OCI-LY1 (cell line): ENCODE measurements at regions not wholly inside any gene's neighbourhood (a gene's known extent, or its start where the extent isn't known, plus 50 kb on each side); places are given as distances from the start of the nearest gene placed in this dataset.
"Not testable (repeated sequence)": the region's sequence is repeated elsewhere in the genome, so short reads cannot be mapped to it uniquely, and the experiment has no call there.

Experiments
- H2AFZ ChIP-seq: fragments of 200-600 bp; sonication (generic), shearing (Covaris generic); 2 replicates; pipeline ENCODE4 v1.6.0; 2014; ENCODE audit warnings: antibody characterized with exemption, mild to moderate bottlenecking, low read length
- H3F3A ChIP-seq: fragments of 200-600 bp; sonication (generic), shearing (Covaris generic); 2 replicates; pipeline ENCODE4 v1.6.0; 2014; ENCODE audit warnings: mild to moderate bottlenecking, antibody characterized with exemption, low read length, moderate library complexity; ENCODE audit not compliant: insufficient read depth
- H3K27ac ChIP-seq: fragments of 200-600 bp; sonication (generic); 2 replicates; pipeline ENCODE4 v1.5.1; 2014; ENCODE audit warnings: low read length, mixed run types, mild to moderate bottlenecking, low read depth; ENCODE audit not compliant: poor library complexity, severe bottlenecking
- H3K27me3 ChIP-seq: fragments of 200-600 bp; sonication (generic); 2 replicates; pipeline ENCODE4 v1.6.0; 2014; ENCODE audit warnings: antibody characterized with exemption, mild to moderate bottlenecking, low read length, moderate library complexity; ENCODE audit not compliant: insufficient read depth
- H3K36me3 ChIP-seq: fragments of 200-600 bp; sonication (generic); 2 replicates; pipeline ENCODE4 v1.6.1; 2014; ENCODE audit warnings: mild to moderate bottlenecking, antibody characterized with exemption, low read length, moderate library complexity, mixed read lengths; ENCODE audit not compliant: insufficient read depth
- H3K4me1 ChIP-seq: fragments of 200-600 bp; sonication (generic); 2 replicates; pipeline ENCODE4 v1.5.1; 2014; ENCODE audit warnings: mild to moderate bottlenecking, low read length, moderate library complexity; ENCODE audit not compliant: insufficient read depth, severe bottlenecking
- H3K4me2 ChIP-seq: fragments of 200-600 bp; sonication (generic), shearing (Covaris generic); 2 replicates; pipeline ENCODE4 v1.6.1; 2014; ENCODE audit warnings: low read length
- H3K4me3 ChIP-seq: fragments of 200-600 bp; sonication (generic); 2 replicates; pipeline ENCODE4 v1.5.1; 2014; ENCODE audit warnings: low read length, low read depth, mild to moderate bottlenecking, mixed read lengths; ENCODE audit not compliant: poor library complexity, severe bottlenecking
- H3K79me2 ChIP-seq: fragments of 200-600 bp; shearing (Covaris generic); 2 replicates; pipeline ENCODE4 v1.6.1; 2016; ENCODE audit warnings: mixed run types, low read length, mixed read lengths; ENCODE audit not compliant: insufficient read depth
- H3K9ac ChIP-seq: fragments of 200-600 bp; sonication (generic), shearing (Covaris generic); 2 replicates; pipeline ENCODE4 v1.6.1; 2014; ENCODE audit warnings: mild to moderate bottlenecking, low read length, mixed read lengths
- H3K9me2 ChIP-seq: fragments of 200-600 bp; sonication (generic), shearing (Covaris generic); 2 replicates; pipeline ENCODE4 v1.6.1; 2014; ENCODE audit warnings: low read depth, mild to moderate bottlenecking, low read length, mixed read lengths
- H3K9me3 ChIP-seq: fragments of 200-600 bp; shearing (Covaris generic); 2 replicates; pipeline ENCODE4 v1.6.1; 2014; ENCODE audit warnings: low read length, mixed read lengths
- H4K20me1 ChIP-seq: fragments of 200-600 bp; sonication (generic), shearing (Covaris generic); 2 replicates; pipeline ENCODE4 v1.6.0; 2016; ENCODE audit warnings: mild to moderate bottlenecking, low read length; ENCODE audit not compliant: insufficient read depth
- EZH2 ChIP-seq: fragments of 200-600 bp; sonication (generic), shearing (Covaris generic); IDR thresholded peaks from 2 replicates; pipeline ENCODE4 v1.8.0; 2017; ENCODE audit warnings: borderline replicate concordance, mixed run types, mild to moderate bottlenecking, antibody characterized with exemption, low read length, moderate library complexity, mixed read lengths
- TF ChIP-seq, protein P1 (sequence below): fragments of 200-600 bp; sonication (generic), shearing (Covaris generic); IDR thresholded peaks from 2 replicates; pipeline ENCODE4 v1.5.1; 2017; ENCODE audit warnings: mild to moderate bottlenecking, antibody characterized with exemption, low read length, moderate library complexity, mixed read lengths

DNA sequence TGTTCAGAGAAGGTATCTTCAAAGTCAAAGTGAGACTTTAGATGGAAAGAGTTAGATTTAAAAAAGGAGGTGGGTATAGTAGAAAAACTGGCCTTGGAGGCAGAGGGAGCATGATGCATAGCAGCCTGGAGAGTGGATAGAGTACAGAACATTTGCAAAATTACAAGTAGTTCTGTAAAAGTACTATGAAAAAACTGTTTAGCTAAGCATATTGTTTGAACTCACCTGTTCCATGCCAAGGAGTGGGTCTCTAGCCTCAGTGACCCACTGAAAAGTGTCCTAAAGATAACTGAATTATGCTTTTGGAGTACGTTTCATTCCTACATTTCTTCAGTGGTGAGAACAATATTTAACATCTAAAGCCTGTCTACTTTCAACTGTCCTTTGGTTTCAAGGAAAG lies 218.9 kb downstream of the NAP1L3 start:
- TF ChIP-seq, protein P1, sequence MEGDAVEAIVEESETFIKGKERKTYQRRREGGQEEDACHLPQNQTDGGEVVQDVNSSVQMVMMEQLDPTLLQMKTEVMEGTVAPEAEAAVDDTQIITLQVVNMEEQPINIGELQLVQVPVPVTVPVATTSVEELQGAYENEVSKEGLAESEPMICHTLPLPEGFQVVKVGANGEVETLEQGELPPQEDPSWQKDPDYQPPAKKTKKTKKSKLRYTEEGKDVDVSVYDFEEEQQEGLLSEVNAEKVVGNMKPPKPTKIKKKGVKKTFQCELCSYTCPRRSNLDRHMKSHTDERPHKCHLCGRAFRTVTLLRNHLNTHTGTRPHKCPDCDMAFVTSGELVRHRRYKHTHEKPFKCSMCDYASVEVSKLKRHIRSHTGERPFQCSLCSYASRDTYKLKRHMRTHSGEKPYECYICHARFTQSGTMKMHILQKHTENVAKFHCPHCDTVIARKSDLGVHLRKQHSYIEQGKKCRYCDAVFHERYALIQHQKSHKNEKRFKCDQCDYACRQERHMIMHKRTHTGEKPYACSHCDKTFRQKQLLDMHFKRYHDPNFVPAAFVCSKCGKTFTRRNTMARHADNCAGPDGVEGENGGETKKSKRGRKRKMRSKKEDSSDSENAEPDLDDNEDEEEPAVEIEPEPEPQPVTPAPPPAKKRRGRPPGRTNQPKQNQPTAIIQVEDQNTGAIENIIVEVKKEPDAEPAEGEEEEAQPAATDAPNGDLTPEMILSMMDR: no peak
- no peak for TF ChIP-seq EZH2
- no peaks in the 10 kb centered on the region for H3K9me2 ChIP-seq
- no peak overlapping the region for H3K4me3 ChIP-seq
- no peaks in the 10 kb centered on the region for H3K9me3 ChIP-seq
- H3K9ac ChIP-seq: no peak overlapping the region
- no peaks in the 10 kb centered on the region for H3K79me2 ChIP-seq
- no peak overlapping the region for H3K4me2 ChIP-seq
- no peaks in the 10 kb centered on the region for H3K36me3 ChIP-seq
- H4K20me1 ChIP-seq: no peaks in the 10 kb centered on the region
- no peaks in the 10 kb centered on the region for H3K4me1 ChIP-seq
- no peak overlapping the region for H2AFZ ChIP-seq
- no peaks in the 10 kb centered on the region for H3F3A ChIP-seq
- no peak overlapping the region for H3K27ac ChIP-seq
- H3K27me3 ChIP-seq: no peaks in the 10 kb centered on the region

DNA sequence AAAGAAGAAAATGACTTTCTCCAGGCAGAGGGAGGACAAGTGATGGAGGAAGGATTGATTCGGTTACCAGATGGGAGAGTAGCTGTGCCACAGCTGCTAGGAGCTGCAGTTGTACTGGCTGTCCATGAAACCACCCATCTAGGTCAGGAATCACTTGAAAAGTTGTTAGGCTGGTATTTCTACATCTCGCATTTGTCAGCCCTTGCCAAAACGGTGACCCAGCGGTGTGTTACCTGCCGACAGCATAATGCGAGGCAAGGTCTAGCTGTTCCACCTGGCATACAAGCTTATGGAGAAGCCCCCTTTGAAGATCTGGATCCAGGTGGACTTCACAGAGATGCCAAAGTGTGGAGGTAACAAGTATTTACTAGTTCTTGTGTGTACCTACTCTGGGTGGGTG lies 238.7 kb downstream of the NAP1L3 start:
- not testable (repeated sequence) for H3K9ac ChIP-seq, H3K4me1 ChIP-seq, H3K27me3 ChIP-seq, H3F3A ChIP-seq, H3K79me2 ChIP-seq, H2AFZ ChIP-seq, H3K4me3 ChIP-seq, H3K36me3 ChIP-seq, H4K20me1 ChIP-seq, H3K9me2 ChIP-seq, H3K4me2 ChIP-seq, H3K9me3 ChIP-seq, H3K27ac ChIP-seq

DNA sequence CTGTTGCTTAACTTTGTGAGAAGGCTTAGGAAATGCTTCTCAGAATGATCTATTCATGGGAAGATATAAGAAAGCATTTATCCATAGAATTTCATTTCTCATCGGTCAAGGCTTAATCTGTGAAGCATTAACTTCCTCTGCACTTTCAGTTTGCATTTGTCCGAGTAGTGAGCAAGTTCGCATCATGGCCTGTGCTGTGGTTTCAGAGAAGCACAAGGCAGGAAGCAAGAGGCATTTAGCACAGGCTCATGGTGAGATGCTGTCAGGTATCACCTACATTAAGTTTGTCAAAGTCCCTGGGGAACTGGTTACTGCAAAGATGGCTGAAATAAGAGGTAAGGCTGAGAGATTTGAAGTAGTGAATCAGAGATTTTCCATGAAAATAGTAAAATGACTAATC lies 244.9 kb downstream of the NAP1L3 start:
- no peaks in the 10 kb centered on the region for H3K79me2 ChIP-seq
- no peaks in the 10 kb centered on the region for H3K36me3 ChIP-seq
- H3K27ac ChIP-seq: no peak overlapping the region
- no peak for TF ChIP-seq EZH2
- TF ChIP-seq, protein P1: no peak
- no peaks in the 10 kb centered on the region for H4K20me1 ChIP-seq
- H3K9ac ChIP-seq: no peak overlapping the region
- no peak overlapping the region for H3K4me3 ChIP-seq
- H3F3A ChIP-seq: no peaks in the 10 kb centered on the region
- H3K9me2 ChIP-seq: no peaks in the 10 kb centered on the region
- H2AFZ ChIP-seq: no peak overlapping the region
- H3K9me3 ChIP-seq: no peaks in the 10 kb centered on the region
- H3K27me3 ChIP-seq: no peaks in the 10 kb centered on the region
- no peak overlapping the region for H3K4me2 ChIP-seq
- H3K4me1 ChIP-seq: no peaks in the 10 kb centered on the region

DNA sequence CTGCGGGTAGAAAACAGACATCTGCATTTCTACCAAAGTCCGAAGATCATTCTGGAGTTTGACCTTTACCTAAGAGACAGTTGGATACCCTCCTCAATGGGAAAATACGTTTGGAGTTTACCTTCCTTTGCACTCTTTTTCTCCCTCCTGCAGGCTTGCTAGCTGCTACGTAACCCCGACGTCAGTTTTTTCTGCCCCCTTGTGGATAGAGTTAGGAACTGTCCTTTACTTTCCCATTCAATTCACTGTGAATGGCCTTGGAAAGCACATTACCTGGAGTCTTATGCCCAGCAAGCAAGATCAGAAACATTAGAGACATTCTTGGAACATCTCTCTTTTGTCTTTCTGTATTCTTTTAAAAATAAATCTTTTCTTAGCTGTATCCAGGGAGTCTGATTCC lies 250.7 kb downstream of the NAP1L3 start:
- Histone ChIP-seq H3K4me3 (no peak overlapping the region), H3K79me2 (no peaks in the 10 kb centered on the region), H3K36me3 (no peaks in the 10 kb centered on the region), H3F3A (no peaks in the 10 kb centered on the region), H3K9me3 (no peaks in the 10 kb centered on the region), H4K20me1 (no peaks in the 10 kb centered on the region), H3K4me2 (no peak overlapping the region), H3K27ac (no peak overlapping the region), H3K9me2 (no peaks in the 10 kb centered on the region), H3K4me1 (no peaks in the 10 kb centered on the region), H3K9ac (no peak overlapping the region), H3K27me3 (no peaks in the 10 kb centered on the region), H2AFZ (no peak overlapping the region)
- TF ChIP-seq, protein P1: peak; percentile 50
- TF ChIP-seq EZH2: no peak
